ENCODE measurements at regions not wholly inside any gene's neighbourhood (a gene's known extent, or its start where the extent isn't known, plus 50 kb on each side); places are given as distances from the start of the nearest gene placed in this dataset.

DNA sequence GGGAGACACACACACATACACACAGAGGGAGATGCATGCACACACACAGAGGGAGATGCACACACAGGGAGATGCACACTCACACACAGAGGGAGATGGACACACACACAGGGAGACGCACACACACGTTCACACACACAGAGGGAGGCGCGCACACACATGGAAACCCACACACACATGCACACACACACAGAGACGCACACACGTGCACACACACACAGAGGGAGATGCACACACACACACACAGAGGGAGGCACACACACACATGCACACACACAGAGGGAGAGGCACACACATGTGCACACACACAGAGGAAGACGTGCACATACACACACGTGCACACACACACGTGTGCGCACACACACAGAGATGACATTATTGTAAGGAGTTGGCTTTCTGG lies 79.1 kb downstream of the HMX1 start:
- Histone ChIP-seq H3K27me3 (peaks cover 0 to 21% (median 0%) of the 10 kb centered on the region in 9 donors), H3K36me3 (no peaks in the 10 kb centered on the region), H3K4me3 (no peak overlapping the region), H3K4me1 (no peaks in the 10 kb centered on the region), H3K9me3 (no peaks in the 10 kb centered on the region), H3K27ac (no peak overlapping the region)
- peak in 1 of 4 donors; percentile 21 for ATAC-seq
- intact Hi-C loops (cut with DNase I): no loop called here
- DNase-seq: no peak
- TF ChIP-seq POLR2A (IDR thresholded peaks at IDR 0.05): no peak
- TF ChIP-seq, protein P1, sequence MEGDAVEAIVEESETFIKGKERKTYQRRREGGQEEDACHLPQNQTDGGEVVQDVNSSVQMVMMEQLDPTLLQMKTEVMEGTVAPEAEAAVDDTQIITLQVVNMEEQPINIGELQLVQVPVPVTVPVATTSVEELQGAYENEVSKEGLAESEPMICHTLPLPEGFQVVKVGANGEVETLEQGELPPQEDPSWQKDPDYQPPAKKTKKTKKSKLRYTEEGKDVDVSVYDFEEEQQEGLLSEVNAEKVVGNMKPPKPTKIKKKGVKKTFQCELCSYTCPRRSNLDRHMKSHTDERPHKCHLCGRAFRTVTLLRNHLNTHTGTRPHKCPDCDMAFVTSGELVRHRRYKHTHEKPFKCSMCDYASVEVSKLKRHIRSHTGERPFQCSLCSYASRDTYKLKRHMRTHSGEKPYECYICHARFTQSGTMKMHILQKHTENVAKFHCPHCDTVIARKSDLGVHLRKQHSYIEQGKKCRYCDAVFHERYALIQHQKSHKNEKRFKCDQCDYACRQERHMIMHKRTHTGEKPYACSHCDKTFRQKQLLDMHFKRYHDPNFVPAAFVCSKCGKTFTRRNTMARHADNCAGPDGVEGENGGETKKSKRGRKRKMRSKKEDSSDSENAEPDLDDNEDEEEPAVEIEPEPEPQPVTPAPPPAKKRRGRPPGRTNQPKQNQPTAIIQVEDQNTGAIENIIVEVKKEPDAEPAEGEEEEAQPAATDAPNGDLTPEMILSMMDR (IDR thresholded peaks at IDR 0.05): no peak
- WGBS, 4 donors: 76 to 91% (median 83%) methylated on average over 10 of the region's 10 CpGs

DNA sequence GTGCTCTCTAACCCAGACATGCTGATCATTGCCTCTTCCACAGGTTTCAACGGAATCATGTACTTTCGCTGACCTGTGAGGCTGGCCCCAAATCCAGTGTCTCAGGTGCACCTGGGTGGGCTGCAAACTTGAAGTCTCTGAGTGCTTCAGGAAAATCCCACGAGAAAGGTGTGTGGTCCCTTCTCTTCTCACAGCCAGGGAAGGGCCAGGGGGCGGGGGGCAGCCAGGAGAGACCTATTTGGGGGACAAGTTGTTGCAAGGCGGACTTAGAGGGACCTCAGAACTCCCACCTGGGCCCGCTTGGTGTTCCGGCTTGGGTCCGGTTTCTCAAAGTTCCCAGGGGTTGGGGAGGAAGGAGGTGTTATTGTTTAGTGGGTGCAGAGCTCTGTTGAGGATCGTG lies 80.0 kb downstream of the HMX1 start:
- no peak for ATAC-seq
- Histone ChIP-seq H3K4me3 (no peak overlapping the region), H3K4me1 (no peaks in the 10 kb centered on the region), H3K27me3 (peaks cover 0 to 28% (median 0%) of the 10 kb centered on the region in 9 donors), H3K9me3 (no peaks in the 10 kb centered on the region), H3K36me3 (no peaks in the 10 kb centered on the region), H3K27ac (no peak overlapping the region)
- WGBS, 4 donors: 78 to 85% (median 81%) methylated on average over 9 of the region's 9 CpGs
- intact Hi-C loops (cut with DNase I): no loop called here
- no peak for DNase-seq
- TF ChIP-seq, protein P1 (IDR thresholded peaks at IDR 0.05): no peak
- no peak for TF ChIP-seq POLR2A (IDR thresholded peaks at IDR 0.05)

DNA sequence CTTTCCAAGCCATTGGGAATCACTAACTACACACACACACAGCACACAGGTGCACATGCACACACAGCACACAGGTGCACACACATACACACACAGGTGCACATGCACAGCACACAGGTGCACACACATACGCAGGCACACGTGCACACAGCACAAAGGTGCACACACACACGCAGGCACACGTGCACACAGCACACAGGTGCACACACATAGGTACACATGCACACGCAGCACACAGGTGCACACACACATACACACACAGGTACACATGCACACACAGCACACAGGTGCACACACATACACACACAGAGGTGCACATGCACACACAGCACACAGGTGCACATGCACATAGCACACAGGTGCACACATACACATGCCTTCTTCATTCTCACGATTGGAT lies 80.9 kb downstream of the HMX1 start:
- no peaks in the 10 kb centered on the region for H3K9me3 ChIP-seq
- H3K4me1 ChIP-seq: no peaks in the 10 kb centered on the region
- intact Hi-C loops (cut with DNase I): no loop called here
- DNase-seq: no peak
- H3K27me3 ChIP-seq: peaks cover 0 to 37% (median 0%) of the 10 kb centered on the region in 9 donors
- H3K27ac ChIP-seq: no peak overlapping the region
- no peaks in the 10 kb centered on the region for H3K36me3 ChIP-seq
- 79 to 87% (median 84%) methylated on average over 6 of the region's 6 CpGs for WGBS, 4 donors
- no peak overlapping the region for H3K4me3 ChIP-seq
- peak in 1 of 4 donors; percentile 10 for ATAC-seq
- TF ChIP-seq, protein P1 (IDR thresholded peaks at IDR 0.05): no peak
- TF ChIP-seq POLR2A (IDR thresholded peaks at IDR 0.05): no peak

DNA sequence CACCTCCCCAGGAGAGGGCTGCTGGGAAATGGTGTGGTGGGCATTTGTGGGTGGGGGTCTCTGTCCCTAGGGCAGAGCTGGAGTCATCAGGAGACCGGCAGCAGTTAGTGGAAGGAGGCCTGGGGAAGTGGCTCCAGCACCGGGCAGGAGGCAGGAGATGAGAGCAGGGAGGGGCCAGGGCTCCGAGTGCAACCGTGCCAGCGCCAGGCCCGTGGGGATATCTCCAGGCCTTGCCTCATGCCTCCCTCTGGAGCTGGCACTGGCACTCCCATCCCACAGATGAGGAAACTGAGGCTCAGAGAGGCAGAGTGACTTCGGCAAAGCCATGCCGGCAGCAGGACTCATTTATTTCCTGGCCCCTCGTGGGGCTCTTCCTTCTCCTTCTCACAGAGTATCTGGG lies 83.5 kb downstream of the HMX1 start:
- intact Hi-C loops (cut with DNase I): no loop called here
- H3K4me1 ChIP-seq: no peaks in the 10 kb centered on the region
- no peak overlapping the region for H3K27ac ChIP-seq
- ATAC-seq: no peak
- no peaks in the 10 kb centered on the region for H3K36me3 ChIP-seq
- 63 to 77% (median 75%) methylated on average over 5 to 9 of the region's 9 CpGs for WGBS, 4 donors
- H3K9me3 ChIP-seq: no peaks in the 10 kb centered on the region
- no peak for TF ChIP-seq POLR2A (IDR thresholded peaks at IDR 0.05)
- TF ChIP-seq, protein P1 (IDR thresholded peaks at IDR 0.05): no peak
- H3K27me3 ChIP-seq: peaks cover 0 to 25% (median 0%) of the 10 kb centered on the region in 9 donors
- no peak for DNase-seq
- H3K4me3 ChIP-seq: no peak overlapping the region
